Left forelimb (tissue), 1 donor: ENCODE measurements at regions not wholly inside any gene's neighbourhood (a gene's known extent, or its start where the extent isn't known, plus 50 kb on each side); places are given as distances from the start of the nearest gene placed in this dataset.
"Not testable (repeated sequence)": the region's sequence is repeated elsewhere in the genome, so short reads cannot be mapped to it uniquely, and the experiment has no call there.

Source experiments
- DNase-seq: peaks from one replicate; pipeline ENCODE4 v3.0.0-alpha.2; 2018; ENCODE audit warnings: low spot score

- DNase-seq, result no peak
Observed at GRCh38 chr1:73842436-73842835, 355.5 kb downstream of the LRRIQ3 start.

DNA sequence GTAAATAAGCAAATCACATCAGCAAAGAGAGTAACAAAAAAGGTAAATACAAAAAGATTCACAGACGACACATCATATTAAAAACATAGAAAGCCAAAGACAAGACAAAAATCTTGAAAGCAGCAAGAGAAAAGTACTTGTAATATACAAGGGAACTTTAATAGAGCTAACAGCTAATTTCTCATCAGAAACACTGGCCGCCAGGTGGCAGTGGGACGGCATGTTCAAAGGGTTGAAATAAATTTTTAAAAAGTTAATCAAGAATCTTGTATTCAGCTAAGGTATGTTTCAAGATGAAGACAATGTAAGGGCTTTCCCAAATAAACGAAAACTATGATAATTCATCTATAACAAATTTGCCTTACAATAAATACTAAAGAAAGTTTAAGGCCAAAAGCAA lies 358.1 kb downstream of the LRRIQ3 start:
- no peak for DNase-seq

DNA sequence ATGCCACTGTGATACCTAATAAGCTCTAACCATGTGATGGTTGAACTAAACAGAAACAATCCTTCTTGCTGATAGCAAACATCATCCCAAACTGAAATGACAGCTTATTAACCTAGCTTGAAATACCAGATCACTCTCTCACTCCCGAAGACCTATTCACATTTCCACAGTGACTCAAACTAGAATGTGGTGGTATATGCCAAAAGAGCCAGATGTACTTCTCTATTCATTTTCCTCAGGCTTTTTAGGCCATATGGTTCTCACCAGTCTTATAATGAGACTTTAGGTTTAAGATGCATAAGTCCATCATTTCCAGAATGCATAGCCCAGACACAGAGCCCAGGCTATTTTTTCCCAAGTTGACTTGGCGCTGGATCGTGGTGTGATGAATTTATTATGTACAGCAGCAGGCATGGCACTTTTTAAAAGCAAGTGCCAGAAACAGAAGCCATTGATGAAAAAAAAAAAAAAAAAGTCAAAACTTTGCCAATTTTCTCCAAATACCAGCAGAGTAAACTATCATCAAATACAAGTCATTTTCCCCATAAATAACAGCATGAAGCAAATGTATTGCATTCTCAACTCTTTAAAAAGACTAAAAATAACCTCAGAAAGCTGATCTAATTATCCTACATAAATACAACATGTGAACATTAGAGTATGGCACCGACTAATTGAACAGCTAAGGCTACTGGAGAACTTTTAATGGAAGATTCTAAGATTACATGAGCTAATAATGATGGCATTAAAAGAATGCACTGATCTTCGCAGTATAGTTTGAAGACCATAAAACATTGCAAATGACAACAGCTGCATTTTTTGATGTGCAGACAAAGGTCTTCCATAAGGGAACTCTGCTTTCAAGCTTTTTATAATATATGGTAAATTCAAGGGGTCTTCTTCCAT lies 365.4 kb downstream of the LRRIQ3 start:
- DNase-seq, result no peak

- not testable (repeated sequence) for DNase-seq
Observed at GRCh38 chr1:73827283-73827682, 370.7 kb downstream of the LRRIQ3 start.

DNA sequence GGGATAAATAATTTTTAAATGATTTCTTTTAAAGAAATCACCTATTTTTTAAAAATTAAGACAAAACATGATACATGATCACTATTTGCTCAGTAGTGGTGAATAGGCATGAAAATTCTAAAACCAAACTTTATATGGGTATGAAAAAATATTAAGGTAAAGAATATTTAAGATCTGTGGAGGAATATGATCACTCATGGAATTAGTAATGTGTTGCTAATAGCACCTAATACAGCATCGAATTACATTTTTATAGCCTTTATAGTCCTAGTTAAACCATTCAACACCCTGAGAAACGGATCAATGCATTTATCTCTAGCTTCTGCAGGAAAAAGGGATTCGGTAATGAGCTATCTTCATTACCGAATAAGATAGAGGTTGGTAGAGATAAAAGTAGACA lies 373.9 kb downstream of the LRRIQ3 start:
- no peak for DNase-seq

DNA sequence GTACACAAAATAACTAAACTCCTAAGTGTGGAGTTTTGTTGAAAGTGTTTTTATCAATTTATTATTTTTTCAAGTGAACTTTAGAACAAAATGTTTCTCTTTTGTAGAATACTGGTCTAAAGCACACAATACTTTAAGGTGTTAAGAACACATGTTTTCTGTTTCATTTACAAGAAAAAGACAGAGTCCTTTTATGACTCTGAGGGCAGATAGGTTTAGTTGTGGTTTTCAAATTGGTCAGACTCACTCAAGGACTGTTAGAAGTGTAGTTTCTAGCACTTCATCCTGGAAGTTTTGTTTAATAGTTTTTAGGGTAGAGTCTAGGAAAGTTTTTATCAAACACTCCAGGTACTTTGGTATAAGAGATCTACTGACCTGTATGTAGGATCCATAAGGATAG lies 376.5 kb downstream of the LRRIQ3 start:
- no peak for DNase-seq

GRCh38 chr1:73820843-73821242 lies 377.1 kb downstream of the LRRIQ3 start:
- DNase-seq, result no peak

DNA sequence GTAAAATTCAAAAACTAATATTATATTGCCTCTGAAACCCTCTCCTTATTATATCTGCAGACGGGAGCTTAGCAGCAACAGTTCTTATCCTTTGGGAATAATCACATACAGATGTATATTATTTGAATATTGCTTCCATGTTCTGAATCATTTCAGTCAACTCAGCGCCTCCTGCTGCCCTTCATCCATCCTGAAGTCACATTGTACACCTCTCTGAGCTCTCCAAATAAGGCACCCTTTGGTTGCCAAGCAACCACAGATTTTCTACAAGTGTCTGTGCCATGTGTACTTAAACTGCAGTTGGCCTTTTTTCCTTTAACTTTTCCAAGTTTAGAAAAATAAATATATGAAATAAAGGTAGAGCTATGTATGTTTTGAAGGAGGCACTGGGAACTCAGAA lies 384.3 kb downstream of the LRRIQ3 start:
- no peak for DNase-seq

GRCh38 chr1:73813236-73813635 lies 384.7 kb downstream of the LRRIQ3 start:
- DNase-seq, result no peak

GRCh38 chr1:73811798-73812197 lies 386.2 kb downstream of the LRRIQ3 start:
- no peak for DNase-seq

GRCh38 chr1:73804935-73805334 lies 393.0 kb downstream of the LRRIQ3 start:
- no peak for DNase-seq

DNA sequence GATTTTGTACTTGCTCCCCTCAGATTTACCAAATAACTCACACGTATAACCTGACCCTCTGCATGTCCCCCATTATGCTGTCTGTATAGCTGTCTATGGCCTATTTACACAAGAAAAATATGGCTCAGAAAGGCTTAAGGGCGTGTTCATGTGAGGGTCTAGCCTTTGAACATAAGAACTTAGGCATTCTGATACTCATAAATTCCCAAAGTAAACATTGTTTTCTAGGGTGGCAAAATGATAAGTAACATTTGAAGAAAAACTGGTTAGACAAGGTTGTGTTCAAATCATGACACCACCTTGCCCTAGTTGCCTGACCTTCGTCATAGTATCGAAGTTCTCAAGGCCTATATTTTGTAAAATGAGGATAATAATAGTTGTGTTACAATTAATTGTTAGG lies 394.6 kb downstream of the LRRIQ3 start:
- DNase-seq, result no peak

GRCh38 chr1:73801912-73802429 lies 396.0 kb downstream of the LRRIQ3 start:
- DNase-seq, result no peak

DNA sequence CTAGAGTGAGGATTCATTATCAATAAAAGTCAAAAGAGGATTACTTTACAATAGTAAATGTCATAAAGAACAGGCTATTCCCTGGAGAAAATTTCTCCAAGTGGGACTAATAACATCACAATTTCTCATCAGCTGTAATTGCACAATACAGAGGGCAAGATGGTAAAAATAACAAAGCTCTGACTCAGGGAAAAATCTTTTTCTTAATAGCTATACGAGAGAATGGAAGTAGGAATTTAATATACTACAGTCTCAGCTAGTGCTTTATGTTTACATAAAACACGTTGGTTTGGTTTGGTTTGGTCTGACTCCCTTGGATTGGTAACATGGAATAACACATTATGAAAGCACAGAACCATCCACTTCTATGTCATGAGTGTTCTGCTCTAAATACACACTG lies 397.6 kb downstream of the LRRIQ3 start:
- no peak for DNase-seq

DNA sequence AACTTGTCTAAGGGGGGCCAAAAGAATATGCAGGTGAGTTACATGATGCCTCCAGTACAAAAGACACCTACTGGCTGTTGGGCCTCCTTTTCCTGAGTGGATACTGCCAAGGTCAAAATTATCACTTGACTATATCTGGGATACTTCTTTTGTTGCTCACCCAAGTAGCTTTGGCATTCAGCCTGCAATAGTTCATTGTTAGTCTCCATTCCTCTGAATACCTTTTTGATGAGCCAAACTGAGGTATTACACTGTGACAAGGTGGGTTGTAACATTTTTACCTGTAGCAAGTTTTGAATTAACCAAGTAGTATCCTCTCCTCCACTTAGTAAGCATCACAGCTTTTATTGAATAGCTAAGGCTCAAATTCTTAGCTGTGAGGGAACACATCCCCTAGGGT lies 408.0 kb downstream of the LRRIQ3 start:
- DNase-seq, result no peak

- no peak for DNase-seq
Observed at GRCh38 chr1:73784026-73784425, 413.9 kb downstream of the LRRIQ3 start.

GRCh38 chr1:73783352-73783751 lies 414.6 kb downstream of the LRRIQ3 start:
- no peak for DNase-seq

GRCh38 chr1:73782901-73783300 lies 415.1 kb downstream of the LRRIQ3 start:
- DNase-seq, result no peak

GRCh38 chr1:73781251-73781650 lies 416.7 kb downstream of the LRRIQ3 start:
- DNase-seq, result no peak

DNA sequence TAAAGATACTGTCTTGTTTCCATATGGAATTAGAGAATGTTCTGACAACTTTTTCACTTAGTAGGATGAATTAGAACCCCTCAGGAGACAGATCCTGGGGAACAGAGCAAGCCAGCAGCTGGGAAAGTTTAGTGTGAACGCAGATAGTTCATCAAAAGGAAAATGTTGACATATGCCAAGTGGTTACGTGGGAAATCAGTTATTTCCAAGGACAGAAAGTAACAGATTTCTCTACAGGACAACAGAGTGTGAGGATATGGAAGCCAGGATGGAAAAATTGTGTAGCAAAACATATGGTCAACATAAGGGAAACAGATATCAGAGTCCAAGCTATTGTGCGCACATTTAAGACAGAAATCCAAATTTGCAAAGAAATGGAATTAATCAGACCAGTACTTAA lies 419.5 kb downstream of the LRRIQ3 start:
- no peak for DNase-seq

GRCh38 chr1:73775896-73776295 lies 422.1 kb downstream of the LRRIQ3 start:
- no peak for DNase-seq

DNA sequence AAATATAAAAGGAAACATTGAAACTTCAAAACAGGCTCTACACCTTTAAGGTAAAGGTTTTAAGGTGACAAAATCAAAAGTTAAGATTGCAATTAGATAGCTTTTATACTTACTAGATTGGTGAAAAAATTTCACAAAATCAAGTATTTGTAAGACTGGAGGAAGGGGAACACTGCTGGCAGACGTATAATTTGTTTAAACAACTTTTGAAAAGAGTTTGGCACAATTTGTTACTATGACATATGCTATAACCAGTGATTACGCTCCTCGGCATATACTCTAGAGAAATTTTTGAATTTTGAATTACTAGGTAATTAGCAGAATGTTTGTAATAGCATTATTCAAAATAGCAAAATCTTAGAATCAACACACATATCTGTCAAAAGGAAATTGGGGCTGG lies 425.0 kb downstream of the LRRIQ3 start:
- no peak for DNase-seq

DNA sequence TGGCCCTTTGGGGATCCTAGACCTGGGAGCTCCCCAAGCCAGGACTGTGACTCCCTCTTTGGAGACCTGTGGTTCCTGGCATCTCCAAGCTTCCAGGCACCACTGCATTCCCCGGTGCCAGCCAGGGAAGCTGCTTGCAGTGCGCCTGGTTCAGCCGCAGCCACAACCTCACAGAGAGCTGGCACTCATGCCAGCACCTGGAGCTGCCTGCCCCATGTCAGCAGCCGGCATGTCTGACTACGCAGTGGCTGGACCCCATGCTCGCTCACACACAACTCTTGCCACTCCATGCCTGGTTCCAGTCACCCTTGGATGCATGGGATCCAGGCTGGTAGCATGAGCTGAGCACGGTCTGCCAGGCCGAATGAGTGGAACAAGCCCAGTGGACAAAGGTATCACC lies 426.6 kb downstream of the LRRIQ3 start:
- DNase-seq, result no peak
